ENCODE measurements at regions not wholly inside any gene's neighbourhood (a gene's known extent, or its start where the extent isn't known, plus 50 kb on each side); places are given as distances from the start of the nearest gene placed in this dataset.
A peak's percentile ranks its signal among the peaks of the same experiment; 100 is the strongest.

- no peak overlapping the region for H3K9ac ChIP-seq (ENCODE audit: low read length)
- peaks cover 0 to 3% (median 2%) of the 10 kb centered on the region in 3 donors for H3K9me3 ChIP-seq (ENCODE audit: control extremely low read depth in 1 of 3, control insufficient read depth in 2 of 3, insufficient read depth in 1 of 3, low read length in 2 of 3)
- no peaks in the 10 kb centered on the region for H3K4me1 ChIP-seq (ENCODE audit: control insufficient read depth in 2 of 2, insufficient read depth in 2 of 2, low read length in 2 of 2)
- no peak overlapping the region for H3K27ac ChIP-seq (ENCODE audit: low read length in 2 of 2)
- no peak for TF ChIP-seq EZH2 (IDR thresholded peaks at IDR 0.05; ENCODE audit: borderline replicate concordance, insufficient read depth, low read depth, low read length, poor library complexity, severe bottlenecking)
- peak; percentile 22 for TF ChIP-seq CTCF (IDR thresholded peaks at IDR 0.05)
- Mint-ChIP-seq H3K27ac (no peak overlapping the region), H3K27me3 (no peaks in the 10 kb centered on the region), H3K4me1 (peaks cover 13% of the 10 kb centered on the region), H3K9me3 (ENCODE audit: insufficient read depth) (no peaks in the 10 kb centered on the region), H3K4me3 (no peak overlapping the region)
- H2AFZ ChIP-seq (ENCODE audit: insufficient read depth, low read depth, low read length, poor library complexity, severe bottlenecking), result no peak overlapping the region
- DNase-seq, result no peak
- no peaks in the 10 kb centered on the region for H3K36me3 ChIP-seq (replicated peaks in 1 of 2; ENCODE audit: control extremely low read depth in 1 of 2, control insufficient read depth in 1 of 2, extremely low read depth in 1 of 2, insufficient read depth in 2 of 2, low read length in 1 of 2)
- no peaks in the 10 kb centered on the region for H4K20me1 ChIP-seq (ENCODE audit: control insufficient read depth, insufficient read depth, low read length, poor library complexity, severe bottlenecking)
- H3K4me3 ChIP-seq (ENCODE audit: control extremely low read depth in 1 of 5, extremely low read depth in 1 of 5, insufficient read depth in 1 of 5, low read depth in 2 of 5, low read length in 4 of 5), result no peak overlapping the region
- CTCF ChIA-PET, result no interaction called here
- POLR2A ChIA-PET, result no interaction called here
- WGBS (ENCODE audit: insufficient coverage), result no CpG with 5 or more reads among the region's 1 CpG
- no peaks in the 10 kb centered on the region for H3K27me3 ChIP-seq (replicated peaks in 1 of 4; ENCODE audit: control extremely low read depth in 1 of 4, control insufficient read depth in 3 of 4, insufficient read depth in 4 of 4, low read length in 3 of 4)
- H3K4me2 ChIP-seq (replicated peaks; ENCODE audit: low read depth, low read length, poor library complexity, severe bottlenecking), result no peak overlapping the region
- ATAC-seq (ENCODE audit: low read depth), result no peak
- intact Hi-C loops (cut with micrococcal nuclease), result no loop called here
- no peaks in the 10 kb centered on the region for H3K79me2 ChIP-seq (ENCODE audit: control insufficient read depth, insufficient read depth, low read length)
Observed at GRCh38 chr14:42510071-42510470, 903.4 kb downstream of the LRFN5 start.

GRCh38 chr14:42508209-42508946, 901.7 kb downstream of the LRFN5 start:
- no peaks in the 10 kb centered on the region for H3K27me3 ChIP-seq (replicated peaks in 1 of 4; ENCODE audit: control extremely low read depth in 1 of 4, control insufficient read depth in 3 of 4, insufficient read depth in 4 of 4, low read length in 3 of 4)
- H2AFZ ChIP-seq (ENCODE audit: insufficient read depth, low read depth, low read length, poor library complexity, severe bottlenecking), result no peak overlapping the region
- H3K27ac ChIP-seq (ENCODE audit: low read length in 2 of 2), result no peak overlapping the region
- TF ChIP-seq EZH2 (IDR thresholded peaks at IDR 0.05; ENCODE audit: borderline replicate concordance, insufficient read depth, low read depth, low read length, poor library complexity, severe bottlenecking) (no peak), CTCF (IDR thresholded peaks at IDR 0.05) (no peak)
- Mint-ChIP-seq H3K27me3 (no peaks in the 10 kb centered on the region), H3K4me3 (no peak overlapping the region), H3K4me1 (peaks cover 1% of the 10 kb centered on the region), H3K9me3 (ENCODE audit: insufficient read depth) (no peaks in the 10 kb centered on the region), H3K27ac (no peak overlapping the region)
- ChIA-PET CTCF (no interaction called here), POLR2A (no interaction called here)
- intact Hi-C loops (cut with micrococcal nuclease), result no loop called here
- DNase-seq (no peak), ATAC-seq (ENCODE audit: low read depth) (no peak)
- H3K79me2 ChIP-seq (ENCODE audit: control insufficient read depth, insufficient read depth, low read length), result no peaks in the 10 kb centered on the region
- no peak overlapping the region for H3K4me3 ChIP-seq (ENCODE audit: control extremely low read depth in 1 of 5, extremely low read depth in 1 of 5, insufficient read depth in 1 of 5, low read depth in 2 of 5, low read length in 4 of 5)
- no peaks in the 10 kb centered on the region for H4K20me1 ChIP-seq (ENCODE audit: control insufficient read depth, insufficient read depth, low read length, poor library complexity, severe bottlenecking)
- H3K9ac ChIP-seq (ENCODE audit: low read length), result no peak overlapping the region
- no peaks in the 10 kb centered on the region for H3K4me1 ChIP-seq (ENCODE audit: control insufficient read depth in 2 of 2, insufficient read depth in 2 of 2, low read length in 2 of 2)
- no peaks in the 10 kb centered on the region for H3K36me3 ChIP-seq (replicated peaks in 1 of 2; ENCODE audit: control extremely low read depth in 1 of 2, control insufficient read depth in 1 of 2, extremely low read depth in 1 of 2, insufficient read depth in 2 of 2, low read length in 1 of 2)
- H3K4me2 ChIP-seq (replicated peaks; ENCODE audit: low read depth, low read length, poor library complexity, severe bottlenecking), result no peak overlapping the region
- no CpG with 5 or more reads among the region's 3 CpGs for whole genome bisulfite sequencing (ENCODE audit: insufficient coverage)
- peaks cover 0 to 3% (median 2%) of the 10 kb centered on the region in 3 donors for H3K9me3 ChIP-seq (ENCODE audit: control extremely low read depth in 1 of 3, control insufficient read depth in 2 of 3, insufficient read depth in 1 of 3, low read length in 2 of 3)

All from B cell (primary cell).